ENCODE measurements at regions not wholly inside any gene's neighbourhood (a gene's known extent, or its start where the extent isn't known, plus 50 kb on each side); places are given as distances from the start of the nearest gene placed in this dataset.

DNA sequence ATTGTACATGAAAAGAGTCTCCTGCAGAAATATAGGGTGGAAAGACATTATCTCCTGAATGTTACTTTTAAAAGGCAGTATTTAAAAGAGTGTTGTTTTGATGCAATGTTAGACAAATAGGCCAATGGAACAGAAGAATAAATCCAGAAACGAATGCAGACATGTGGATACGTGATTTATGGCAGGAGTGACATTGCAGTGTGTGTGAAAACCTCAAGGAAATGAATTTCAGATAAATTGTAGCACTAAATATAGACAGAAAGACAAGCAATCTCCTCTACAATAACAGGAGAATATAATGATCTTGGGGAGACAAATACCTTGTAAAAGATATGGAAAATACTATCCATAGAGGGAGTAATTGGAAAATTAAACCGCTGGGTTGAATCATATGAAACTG is 387.8 kb upstream of the CHRM3 start:
- no peak for TF ChIP-seq CSRNP3 (CRISPR knock-in tag; IDR thresholded peaks at IDR 0.05)
- TF ChIP-seq TOX (CRISPR knock-in tag; IDR thresholded peaks at IDR 0.05; ENCODE audit: borderline replicate concordance), result no peak
- TF ChIP-seq POU6F1 (CRISPR knock-in tag; IDR thresholded peaks at IDR 0.05; ENCODE audit: borderline replicate concordance, low read depth), result no peak
- TF ChIP-seq ESRRG (CRISPR knock-in tag; IDR thresholded peaks at IDR 0.05), result no peak
- TF ChIP-seq TSHZ2 (CRISPR knock-in tag; IDR thresholded peaks at IDR 0.05), result no peak
- TF ChIP-seq ZNF8 (CRISPR knock-in tag; IDR thresholded peaks at IDR 0.05), result no peak
- no peak for TF ChIP-seq BACH2 (CRISPR knock-in tag; IDR thresholded peaks at IDR 0.05; ENCODE audit: borderline replicate concordance)
- ATAC-seq, result no peak

- TF ChIP-seq TOX (CRISPR knock-in tag; IDR thresholded peaks at IDR 0.05; ENCODE audit: borderline replicate concordance), result no peak
- no peak for TF ChIP-seq ZFP3 (CRISPR knock-in tag; IDR thresholded peaks at IDR 0.05)
- TF ChIP-seq, protein P1, sequence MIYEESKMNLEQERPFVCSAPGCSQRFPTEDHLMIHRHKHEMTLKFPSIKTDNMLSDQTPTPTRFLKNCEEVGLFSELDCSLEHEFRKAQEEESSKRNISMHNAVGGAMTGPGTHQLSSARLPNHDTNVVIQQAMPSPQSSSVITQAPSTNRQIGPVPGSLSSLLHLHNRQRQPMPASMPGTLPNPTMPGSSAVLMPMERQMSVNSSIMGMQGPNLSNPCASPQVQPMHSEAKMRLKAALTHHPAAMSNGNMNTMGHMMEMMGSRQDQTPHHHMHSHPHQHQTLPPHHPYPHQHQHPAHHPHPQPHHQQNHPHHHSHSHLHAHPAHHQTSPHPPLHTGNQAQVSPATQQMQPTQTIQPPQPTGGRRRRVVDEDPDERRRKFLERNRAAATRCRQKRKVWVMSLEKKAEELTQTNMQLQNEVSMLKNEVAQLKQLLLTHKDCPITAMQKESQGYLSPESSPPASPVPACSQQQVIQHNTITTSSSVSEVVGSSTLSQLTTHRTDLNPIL (CRISPR knock-in tag; IDR thresholded peaks at IDR 0.05; ENCODE audit: low read depth), result no peak
- no peak for TF ChIP-seq CSDC2 (CRISPR knock-in tag; IDR thresholded peaks at IDR 0.05)
- TF ChIP-seq ZNF565 (CRISPR knock-in tag; conservative IDR thresholded peaks at IDR 0.05; ENCODE audit: low read depth), result no peak
- peak; percentile 74 for ATAC-seq
Observed at GRCh38 chr1:238991765-238992495, 394.4 kb upstream of the CHRM3 start.

DNA sequence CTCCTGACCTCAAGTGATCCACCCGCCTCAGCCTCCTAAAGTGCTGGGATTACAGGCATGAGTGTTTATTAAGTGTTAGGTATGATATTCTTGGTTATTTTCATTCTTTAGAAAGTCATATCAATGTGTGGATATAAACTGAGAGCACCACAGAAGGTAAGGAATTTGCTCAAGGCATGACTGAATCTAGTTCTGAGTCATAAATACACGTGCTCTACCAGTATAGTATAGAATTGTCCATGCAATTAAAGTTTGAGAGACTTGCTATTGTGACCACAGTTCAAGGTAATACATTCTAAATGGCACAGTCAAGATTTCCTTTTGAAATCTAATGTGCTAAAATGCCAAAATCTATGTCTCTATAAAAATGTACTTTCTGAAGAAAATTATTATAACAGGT is 401.1 kb upstream of the CHRM3 start:
- no peak for ATAC-seq
- TF ChIP-seq SNAI2 (CRISPR knock-in tag; IDR thresholded peaks at IDR 0.05) (no peak), POU6F1 (CRISPR knock-in tag; IDR thresholded peaks at IDR 0.05; ENCODE audit: borderline replicate concordance, low read depth) (no peak), BACH2 (CRISPR knock-in tag; IDR thresholded peaks at IDR 0.05; ENCODE audit: borderline replicate concordance) (no peak), OSR1 (CRISPR knock-in tag; IDR thresholded peaks at IDR 0.05) (no peak), ZNF565 (CRISPR knock-in tag; conservative IDR thresholded peaks at IDR 0.05; ENCODE audit: low read depth) (no peak), PPARA (CRISPR knock-in tag; IDR thresholded peaks at IDR 0.05; ENCODE audit: borderline replicate concordance) (no peak), ESRRG (CRISPR knock-in tag; IDR thresholded peaks at IDR 0.05) (no peak), CSDC2 (CRISPR knock-in tag; IDR thresholded peaks at IDR 0.05) (no peak), CSRNP3 (CRISPR knock-in tag; IDR thresholded peaks at IDR 0.05) (no peak), ZNF8 (CRISPR knock-in tag; IDR thresholded peaks at IDR 0.05) (no peak), ZC3H10 (CRISPR knock-in tag; IDR thresholded peaks at IDR 0.05) (no peak), ARNTL (CRISPR knock-in tag; IDR thresholded peaks at IDR 0.05; ENCODE audit: borderline replicate concordance, low read depth) (no peak), TSHZ2 (CRISPR knock-in tag; IDR thresholded peaks at IDR 0.05) (no peak), ZFP3 (CRISPR knock-in tag; IDR thresholded peaks at IDR 0.05) (no peak), RARB (CRISPR knock-in tag; IDR thresholded peaks at IDR 0.05) (no peak)
- TF ChIP-seq, protein P1 (CRISPR knock-in tag; IDR thresholded peaks at IDR 0.05; ENCODE audit: low read depth), result no peak
- TF ChIP-seq, protein P2, sequence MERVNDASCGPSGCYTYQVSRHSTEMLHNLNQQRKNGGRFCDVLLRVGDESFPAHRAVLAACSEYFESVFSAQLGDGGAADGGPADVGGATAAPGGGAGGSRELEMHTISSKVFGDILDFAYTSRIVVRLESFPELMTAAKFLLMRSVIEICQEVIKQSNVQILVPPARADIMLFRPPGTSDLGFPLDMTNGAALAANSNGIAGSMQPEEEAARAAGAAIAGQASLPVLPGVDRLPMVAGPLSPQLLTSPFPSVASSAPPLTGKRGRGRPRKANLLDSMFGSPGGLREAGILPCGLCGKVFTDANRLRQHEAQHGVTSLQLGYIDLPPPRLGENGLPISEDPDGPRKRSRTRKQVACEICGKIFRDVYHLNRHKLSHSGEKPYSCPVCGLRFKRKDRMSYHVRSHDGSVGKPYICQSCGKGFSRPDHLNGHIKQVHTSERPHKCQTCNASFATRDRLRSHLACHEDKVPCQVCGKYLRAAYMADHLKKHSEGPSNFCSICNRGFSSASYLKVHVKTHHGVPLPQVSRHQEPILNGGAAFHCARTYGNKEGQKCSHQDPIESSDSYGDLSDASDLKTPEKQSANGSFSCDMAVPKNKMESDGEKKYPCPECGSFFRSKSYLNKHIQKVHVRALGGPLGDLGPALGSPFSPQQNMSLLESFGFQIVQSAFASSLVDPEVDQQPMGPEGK (CRISPR knock-in tag; IDR thresholded peaks at IDR 0.05; ENCODE audit: borderline replicate concordance), result no peak

Measured in SK-N-SH treated with all-trans-retinoic acid at 6 μM for 48 hours (cell line).